Left hindlimb (tissue), 1 donor: ENCODE measurements at regions not wholly inside any gene's neighbourhood (a gene's known extent, or its start where the extent isn't known, plus 50 kb on each side); places are given as distances from the start of the nearest gene placed in this dataset.

Experiments used
- DNase-seq: peaks from one replicate; pipeline ENCODE4 v3.0.0-alpha.2; 2018

DNA sequence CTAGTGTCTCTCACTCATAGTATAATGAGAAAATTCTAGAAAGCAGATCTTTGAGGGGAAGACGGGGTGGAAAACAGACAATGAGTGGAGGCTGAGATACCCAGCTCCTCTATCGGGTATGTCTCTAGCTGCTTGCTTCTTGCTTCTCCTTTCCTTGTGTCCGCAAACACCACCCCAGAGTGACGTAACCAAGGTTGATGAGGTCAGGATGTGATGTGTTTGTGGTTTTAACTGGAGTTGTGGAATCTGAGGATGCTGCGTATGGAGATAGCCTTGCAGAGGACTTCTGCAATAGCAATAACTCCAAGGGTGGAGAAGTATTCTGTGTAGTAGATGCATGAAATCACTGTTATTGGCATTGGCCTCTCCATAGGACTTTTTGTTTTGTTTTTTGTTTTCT, 132.7 kb upstream of the IFNGR1 start:
- DNase-seq = no peak

DNA sequence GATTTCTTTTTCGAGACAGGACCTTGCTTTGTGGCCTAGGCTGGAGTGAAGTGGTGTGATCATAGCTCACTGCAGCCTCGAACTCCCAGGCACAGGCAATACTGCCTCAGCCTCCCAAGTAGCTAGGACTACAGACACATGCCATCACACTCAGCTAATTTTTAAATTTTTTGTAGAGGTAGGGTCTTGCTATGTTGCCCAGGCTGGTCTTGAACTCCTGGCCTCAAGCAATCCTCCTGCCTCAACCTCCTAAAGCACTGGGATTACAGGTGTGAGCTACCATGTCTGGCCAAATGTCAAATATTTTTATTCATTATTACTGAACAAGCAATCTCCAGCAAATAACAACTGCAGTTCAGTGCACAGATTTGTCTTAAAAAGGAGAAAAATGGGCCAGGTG, 131.7 kb upstream of the IFNGR1 start:
- DNase-seq = no peak

- no peak for DNase-seq
Measured at GRCh38 chr6:137349856-137350830, 131.0 kb upstream of the IFNGR1 start.

- DNase-seq = no peak
Measured at GRCh38 chr6:137348777-137349176, 129.6 kb upstream of the IFNGR1 start.

GRCh38 chr6:137343241-137343640, 124.1 kb upstream of the IFNGR1 start:
- no peak for DNase-seq

DNA sequence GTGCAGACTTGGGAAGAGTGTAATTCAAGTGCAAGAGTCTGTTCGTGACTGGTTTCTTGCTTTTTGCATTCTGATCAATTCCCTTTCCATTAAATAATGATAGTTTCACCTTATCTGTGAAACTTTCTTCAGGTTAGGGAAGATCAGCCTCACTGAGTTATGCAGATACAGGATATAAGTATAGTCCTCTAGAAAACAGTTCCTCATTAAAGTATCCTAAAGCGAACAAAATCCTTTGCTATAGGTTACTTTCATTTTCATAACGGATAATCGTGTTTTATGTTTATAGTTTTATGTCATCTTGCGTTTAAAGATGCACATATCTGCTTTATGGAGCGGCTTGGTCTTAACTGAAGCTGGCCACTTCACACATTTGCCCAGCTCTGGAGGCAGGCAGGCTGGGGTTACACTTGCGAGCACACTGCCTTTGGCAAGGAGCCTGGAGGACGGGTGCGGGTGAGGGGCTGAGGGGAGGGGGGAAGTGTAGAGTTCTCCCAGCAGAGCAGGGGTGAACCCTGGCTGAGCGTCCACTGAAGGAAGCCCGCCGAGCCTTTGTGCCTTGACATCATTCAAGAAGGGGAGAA, 123.5 kb upstream of the IFNGR1 start:
- DNase-seq = no peak

- no peak for DNase-seq
Measured at GRCh38 chr6:137341681-137342195, 122.6 kb upstream of the IFNGR1 start.

GRCh38 chr6:137339929-137340559, 120.9 kb upstream of the IFNGR1 start:
- DNase-seq = no peak

GRCh38 chr6:137334884-137335283, 115.7 kb upstream of the IFNGR1 start:
- no peak for DNase-seq

- DNase-seq = no peak
Measured at GRCh38 chr6:137334094-137334493, 114.9 kb upstream of the IFNGR1 start.

- DNase-seq = no peak
Measured at GRCh38 chr6:137332637-137333280, 113.6 kb upstream of the IFNGR1 start.

- no peak for DNase-seq
Measured at GRCh38 chr6:137323860-137324259, 104.7 kb upstream of the IFNGR1 start.

DNA sequence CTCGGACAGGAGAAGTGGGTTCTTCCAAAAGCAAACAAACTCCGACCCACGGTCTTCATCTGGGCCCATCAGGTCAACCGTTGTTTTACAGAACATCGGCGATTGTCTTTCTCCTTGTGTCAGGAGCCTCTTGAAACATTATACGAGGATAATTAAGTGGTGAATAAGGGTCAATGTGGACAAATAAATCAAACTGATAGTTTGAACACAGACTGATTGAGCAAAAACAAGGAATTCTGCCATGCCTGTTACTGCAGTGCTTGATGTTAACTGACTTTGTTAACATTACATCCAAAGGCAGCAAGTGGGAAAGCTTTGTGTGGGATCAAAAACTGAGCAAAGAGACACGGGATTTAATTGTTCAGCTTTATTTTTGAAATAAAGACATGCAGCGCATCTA, 101.1 kb upstream of the IFNGR1 start:
- DNase-seq = no peak

DNA sequence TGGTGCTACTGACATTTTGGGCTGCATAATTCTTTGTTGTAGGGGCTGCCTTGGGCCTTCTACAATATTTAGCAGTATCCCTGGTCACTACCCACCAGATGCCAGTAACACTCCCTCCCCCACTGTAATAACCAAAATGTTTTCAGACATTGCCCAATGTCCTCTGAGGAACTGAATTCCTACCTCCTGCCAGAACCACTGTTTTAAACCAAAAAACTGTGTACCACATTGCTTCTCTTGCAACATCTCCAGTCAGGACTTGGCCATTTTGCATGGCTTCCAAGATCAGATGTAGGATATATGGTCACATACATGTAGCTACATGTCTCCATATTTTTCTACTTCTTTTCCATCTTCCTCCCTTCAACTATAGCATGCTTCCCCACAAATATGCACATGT, 97.4 kb upstream of the IFNGR1 start:
- no peak for DNase-seq

GRCh38 chr6:137315081-137315480, 95.9 kb upstream of the IFNGR1 start:
- no peak for DNase-seq

DNA sequence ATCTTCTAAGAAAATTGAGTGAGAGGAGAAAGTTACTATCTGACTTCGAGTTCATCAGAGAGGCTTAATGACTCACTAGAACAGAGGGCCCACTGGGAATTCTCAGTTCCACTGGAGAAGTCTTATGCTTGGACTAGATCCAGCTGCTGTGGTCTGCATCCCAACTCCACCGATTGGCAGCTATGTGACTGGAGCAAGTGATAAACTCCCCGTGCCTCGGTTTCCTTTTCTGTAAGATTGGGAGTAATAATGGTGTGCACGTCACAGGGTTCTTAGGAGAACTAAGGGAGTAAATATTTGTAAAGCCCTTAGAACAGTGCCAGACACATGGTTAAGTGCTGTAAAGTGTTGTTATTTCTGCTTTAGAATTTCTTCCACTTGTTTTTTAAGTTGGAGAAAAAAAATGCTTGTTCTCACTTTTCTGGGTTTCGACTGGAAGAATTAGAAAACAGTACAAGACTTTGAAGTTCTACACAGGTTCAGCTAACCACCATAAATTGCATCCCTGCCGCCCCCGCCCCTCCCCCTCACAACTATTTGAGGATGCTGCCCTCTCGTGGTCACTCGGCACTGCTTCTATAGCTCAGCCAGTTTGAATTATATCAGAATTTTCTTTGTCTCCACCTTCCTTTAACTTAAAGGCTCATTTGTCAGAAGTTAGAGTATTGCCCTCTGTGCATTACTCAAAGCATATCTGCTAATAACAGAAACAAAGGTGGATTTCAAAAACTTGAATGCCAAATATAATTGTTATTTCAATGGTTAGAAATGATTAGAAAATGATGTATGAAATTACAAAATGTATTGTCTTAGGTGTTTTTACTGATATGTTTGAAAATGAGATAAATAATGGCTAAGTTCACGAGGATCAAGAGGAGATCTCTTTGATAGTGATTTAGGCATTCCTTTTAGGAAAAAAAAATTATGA, 95.0 kb upstream of the IFNGR1 start:
- peak; percentile 68 for DNase-seq

GRCh38 chr6:137313211-137313610, 94.0 kb upstream of the IFNGR1 start:
- no peak for DNase-seq

- DNase-seq = no peak
Measured at GRCh38 chr6:137311940-137312339, 92.8 kb upstream of the IFNGR1 start.

- DNase-seq = peak; percentile 62
Measured at GRCh38 chr6:137309078-137309762, 90.0 kb upstream of the IFNGR1 start.

DNA sequence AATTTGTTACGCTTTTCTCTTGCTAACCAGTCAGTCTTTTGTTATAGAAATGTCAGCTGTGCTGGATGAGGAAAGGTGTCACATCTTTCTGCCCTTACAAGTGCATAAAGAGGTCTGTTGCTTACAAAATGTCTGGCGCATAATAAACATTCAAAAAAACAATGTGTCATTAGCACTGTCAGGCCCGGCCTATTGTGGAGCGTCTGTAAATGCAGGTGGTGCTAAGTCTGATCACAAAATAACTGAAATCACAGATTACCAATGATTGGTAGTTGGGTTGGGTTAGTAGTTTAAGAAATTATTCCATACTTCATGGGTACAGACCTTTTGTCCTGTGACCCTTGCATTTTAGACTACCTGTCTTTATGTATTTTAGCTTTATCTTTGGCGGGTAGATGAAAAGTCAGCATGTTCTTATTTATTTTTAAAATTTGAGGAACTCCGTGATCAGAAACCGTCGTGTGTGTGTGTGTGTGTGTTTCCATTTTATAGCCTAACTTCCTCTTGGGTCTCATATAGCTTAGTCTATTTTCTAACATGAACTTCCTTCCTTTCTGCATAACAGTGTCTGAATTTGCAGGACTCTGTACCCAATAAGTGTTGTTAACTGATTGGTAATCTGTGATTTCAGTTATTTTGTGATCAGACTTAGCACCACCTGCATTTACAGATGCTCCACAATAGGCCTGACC, 88.1 kb upstream of the IFNGR1 start:
- no peak for DNase-seq

GRCh38 chr6:137305691-137306090, 86.5 kb upstream of the IFNGR1 start:
- no peak for DNase-seq
